GM19467 (cell line): ENCODE measurements at regions not wholly inside any gene's neighbourhood (a gene's known extent, or its start where the extent isn't known, plus 50 kb on each side); places are given as distances from the start of the nearest gene placed in this dataset.

Source experiments
- ATAC-seq: cut with Tn5 transposase; IDR thresholded peaks from one replicate; pipeline ENCODE4 v1.9.1; 2021; ENCODE audit warnings: mild to moderate bottlenecking, moderate library complexity; ENCODE audit not compliant: unreplicated experiment

- no peak for ATAC-seq
Observed at GRCh38 chr2:242022550-242023290, 153.2 kb downstream of the RTP5 start.

GRCh38 chr2:242024751-242025355 is 155.3 kb downstream of the RTP5 start:
- ATAC-seq = no peak

DNA sequence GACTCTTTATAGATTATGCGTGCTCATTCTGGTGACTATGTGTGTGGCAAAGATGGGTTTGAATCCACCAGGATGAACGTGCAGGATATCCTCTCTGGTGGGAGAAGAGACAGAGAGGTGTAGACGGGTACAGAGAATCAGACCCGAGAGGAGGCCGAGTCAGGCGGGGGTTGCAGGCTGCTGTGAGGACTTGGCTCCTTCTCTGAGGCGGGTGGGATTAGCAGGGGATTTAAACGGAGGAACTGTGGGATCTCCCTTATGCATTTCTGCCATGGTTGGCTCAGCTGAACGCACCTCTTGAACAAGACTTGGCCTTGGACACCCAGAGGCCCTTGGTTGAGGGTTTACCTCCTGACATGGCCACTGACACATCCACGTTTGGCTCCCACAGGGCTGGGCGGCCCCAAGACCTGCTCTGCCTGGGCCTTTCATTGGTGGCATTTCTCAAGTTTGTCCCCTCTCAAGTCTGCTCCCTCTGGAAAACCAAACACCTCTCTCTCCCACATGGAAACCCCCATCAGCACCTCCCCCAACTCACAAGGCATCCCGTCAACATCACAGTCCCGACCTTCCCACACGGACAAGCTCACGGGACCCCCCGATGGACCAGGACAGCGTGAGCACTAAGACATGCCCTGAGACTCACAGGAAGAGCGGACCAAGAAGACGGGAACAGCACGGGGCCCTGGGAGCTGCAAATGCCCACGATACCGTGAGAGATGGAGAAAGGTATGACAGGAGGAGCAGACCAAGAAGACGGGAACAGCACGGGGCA is 158.3 kb downstream of the RTP5 start:
- no peak for ATAC-seq

DNA sequence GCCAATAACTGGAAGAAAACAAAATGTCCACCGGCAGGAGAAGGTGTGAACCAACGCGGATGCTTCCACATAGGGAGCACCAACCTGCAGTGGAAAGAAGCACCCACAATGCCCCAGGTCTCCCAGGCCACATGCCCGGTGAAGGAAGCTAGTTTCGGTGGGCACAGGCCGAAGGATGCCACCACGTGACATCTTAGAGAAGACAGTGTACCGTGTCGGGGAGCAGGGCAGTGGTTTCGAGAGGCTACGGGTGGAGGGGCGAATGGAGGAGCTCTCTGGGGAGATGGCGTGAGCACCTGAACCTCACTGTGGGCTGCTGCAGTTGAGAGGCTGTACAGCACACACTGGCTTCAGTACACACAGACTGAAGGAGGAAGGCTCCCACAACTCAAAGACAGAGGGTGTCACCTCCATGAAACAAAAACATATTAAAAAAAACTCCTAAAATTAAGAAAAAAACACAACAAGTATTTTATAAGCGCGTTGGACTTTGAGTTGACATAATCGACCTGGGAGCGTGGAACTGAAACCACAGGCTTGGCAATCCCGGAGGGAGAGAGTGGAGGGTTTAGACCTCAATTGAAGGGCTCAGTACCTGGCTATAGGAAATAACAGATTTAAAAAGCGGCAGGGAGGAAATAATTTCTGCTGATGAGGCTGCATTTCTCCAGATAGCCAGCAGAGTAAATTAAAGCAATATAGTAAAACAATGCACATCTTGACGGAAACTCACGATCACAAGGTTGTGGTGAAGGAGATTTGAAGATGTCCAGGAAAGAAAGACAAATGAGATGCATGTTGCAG is 160.1 kb downstream of the RTP5 start:
- no peak for ATAC-seq

DNA sequence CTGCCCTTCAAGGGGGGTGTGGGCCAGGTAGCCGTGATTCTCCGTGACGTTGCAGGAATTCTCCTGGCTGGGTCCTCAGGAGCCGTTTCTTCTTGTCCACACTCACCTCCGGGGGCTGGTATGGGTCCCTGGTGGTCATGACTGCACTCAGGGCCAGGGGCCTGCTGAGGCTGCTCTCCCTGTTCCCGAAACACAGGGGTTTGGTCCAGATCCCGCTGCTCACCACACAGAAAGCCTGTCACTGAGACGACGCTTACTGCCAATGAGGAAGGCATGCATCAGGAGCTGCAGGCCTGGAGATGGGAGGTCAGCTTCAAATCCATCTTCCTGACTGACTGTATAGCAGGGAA is 160.7 kb downstream of the RTP5 start:
- ATAC-seq = no peak

GRCh38 chr2:242030858-242031257 is 161.3 kb downstream of the RTP5 start:
- ATAC-seq = no peak

- no peak for ATAC-seq
Observed at GRCh38 chr2:242031481-242032019, 162.0 kb downstream of the RTP5 start.

- no peak for ATAC-seq
Observed at GRCh38 chr2:242032780-242033656, 163.5 kb downstream of the RTP5 start.

DNA sequence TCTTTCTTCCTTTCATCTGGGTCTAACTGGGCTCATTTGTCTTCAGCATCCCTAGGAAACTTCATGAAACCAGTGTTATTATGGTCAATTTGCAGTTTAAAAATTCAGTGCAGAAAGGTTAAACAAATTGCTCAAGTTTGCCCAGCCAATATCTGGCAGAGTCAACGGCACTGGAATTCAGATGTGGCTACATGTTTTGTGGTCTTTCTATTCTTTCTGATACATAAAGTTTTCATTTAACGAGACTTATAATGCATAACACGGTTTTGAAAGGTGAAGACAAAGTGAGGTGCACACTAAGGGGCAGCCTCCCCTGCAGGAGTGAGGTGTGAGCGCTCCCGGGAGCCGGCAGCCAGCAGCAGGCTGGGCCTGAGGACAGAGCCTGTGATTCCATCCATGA is 164.6 kb downstream of the RTP5 start:
- ATAC-seq = no peak

- ATAC-seq = no peak
Observed at GRCh38 chr2:242034996-242035814, 165.7 kb downstream of the RTP5 start.

DNA sequence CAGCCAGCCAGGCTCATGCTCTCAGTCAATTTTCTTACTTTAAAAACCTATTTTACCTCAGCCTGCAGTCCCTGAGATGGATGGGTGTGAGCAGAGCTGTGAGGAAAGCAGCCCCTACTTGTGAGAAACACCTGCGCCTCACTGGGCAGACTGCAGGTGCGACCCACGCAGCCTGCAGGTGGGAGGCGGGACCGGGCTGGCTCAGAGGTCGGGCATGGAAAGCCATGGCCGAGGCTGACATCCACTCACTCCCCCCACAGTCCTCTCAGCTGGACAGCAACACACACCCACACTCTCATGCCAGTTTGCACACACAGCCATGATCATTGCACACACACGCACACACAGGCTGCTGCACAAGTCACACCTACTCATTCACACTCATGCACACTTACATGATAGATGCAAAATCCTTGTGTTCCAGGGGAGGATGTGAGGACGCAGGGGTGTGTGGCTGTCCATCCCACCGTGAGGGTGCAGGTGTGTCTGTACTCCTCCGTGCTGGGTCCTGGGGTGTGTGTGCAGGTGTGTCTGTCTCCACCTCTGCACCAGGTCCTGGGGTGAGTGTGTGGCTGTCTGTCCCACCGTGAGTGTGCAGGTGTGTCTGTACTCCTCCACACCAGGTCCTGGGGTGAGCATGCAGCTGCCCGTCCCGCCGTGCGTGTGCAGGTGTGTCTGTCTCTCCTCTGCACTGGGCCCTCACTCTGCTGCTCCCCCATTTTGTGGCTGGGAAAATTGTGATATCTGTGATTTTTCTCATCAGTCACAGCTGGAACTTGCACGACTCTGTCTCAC is 166.5 kb downstream of the RTP5 start:
- no peak for ATAC-seq

DNA sequence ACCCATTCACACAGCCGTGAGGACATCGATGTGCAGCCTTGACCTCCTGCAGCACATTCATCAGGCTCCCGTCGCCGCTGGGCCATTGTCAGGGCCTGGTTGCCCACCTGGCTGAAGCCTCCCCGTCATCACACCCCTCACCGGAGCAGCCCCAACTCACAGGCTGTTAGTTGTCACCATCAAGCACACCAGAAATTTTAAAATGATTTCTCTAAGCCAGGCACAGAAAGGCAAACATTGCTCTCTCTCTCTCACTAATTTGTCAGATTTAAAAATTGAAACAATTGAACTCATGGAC is 167.1 kb downstream of the RTP5 start:
- no peak for ATAC-seq

- no peak for ATAC-seq
Observed at GRCh38 chr2:242038166-242038927, 168.8 kb downstream of the RTP5 start.

- ATAC-seq = no peak
Observed at GRCh38 chr2:242038928-242039341, 169.4 kb downstream of the RTP5 start.

- no peak for ATAC-seq
Observed at GRCh38 chr2:242040303-242040655, 170.8 kb downstream of the RTP5 start.

DNA sequence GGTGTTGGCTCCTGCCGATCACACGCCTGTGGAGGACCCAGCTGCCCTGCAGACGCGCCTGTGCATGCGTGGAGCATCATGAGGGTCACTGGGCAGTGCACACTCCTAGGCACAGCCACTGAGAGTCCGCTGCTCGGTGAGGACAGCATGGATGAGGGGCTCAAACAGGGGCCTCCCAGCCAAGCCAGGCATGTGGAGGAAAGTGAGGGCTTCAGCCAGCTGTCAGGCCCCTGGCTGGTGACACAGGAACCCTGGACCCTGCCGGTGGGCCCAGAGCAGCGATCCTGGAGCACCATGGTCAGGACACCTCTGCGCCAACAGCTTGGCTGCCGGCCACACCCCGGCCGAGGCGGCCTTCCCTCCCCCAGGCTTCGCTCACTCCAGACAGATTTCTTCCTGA is 171.2 kb downstream of the RTP5 start:
- no peak for ATAC-seq

DNA sequence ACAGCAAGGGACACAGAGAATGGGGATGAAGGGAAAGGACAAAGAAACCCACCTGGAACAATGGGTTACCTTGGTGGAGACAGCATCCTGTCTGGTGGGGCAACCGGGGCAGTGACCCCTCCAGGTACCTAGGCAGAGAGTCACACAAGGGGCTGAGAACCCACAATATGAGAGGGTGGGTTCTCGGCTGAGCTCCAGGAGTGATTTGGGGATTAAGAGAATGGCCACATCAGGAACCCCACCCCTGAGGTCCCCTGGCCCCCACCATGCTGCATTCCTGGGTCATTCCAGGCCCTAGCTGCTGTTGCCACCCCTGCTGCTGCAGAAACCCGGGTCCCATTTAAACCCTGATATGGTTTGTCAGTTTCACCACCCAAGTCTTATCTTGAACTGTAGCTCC is 172.3 kb downstream of the RTP5 start:
- no peak for ATAC-seq
